MM.1S (cell line): ENCODE measurements at regions not wholly inside any gene's neighbourhood (a gene's known extent, or its start where the extent isn't known, plus 50 kb on each side); places are given as distances from the start of the nearest gene placed in this dataset.

ENCODE experiments used
- CTCF ChIP-seq: fragments of 300-600 bp; sonication (generic); IDR thresholded peaks from 2 replicates; pipeline ENCODE4 v1.5.1; 2016; ENCODE audit warnings: antibody characterized with exemption, low read length, mixed read lengths
- EZH2 ChIP-seq: fragments of 300-600 bp; sonication (generic); optimal IDR thresholded peaks from 2 replicates; pipeline ENCODE3; 2017; ENCODE audit warnings: low read depth, mild to moderate bottlenecking, antibody characterized with exemption, low read length, mixed read lengths

DNA sequence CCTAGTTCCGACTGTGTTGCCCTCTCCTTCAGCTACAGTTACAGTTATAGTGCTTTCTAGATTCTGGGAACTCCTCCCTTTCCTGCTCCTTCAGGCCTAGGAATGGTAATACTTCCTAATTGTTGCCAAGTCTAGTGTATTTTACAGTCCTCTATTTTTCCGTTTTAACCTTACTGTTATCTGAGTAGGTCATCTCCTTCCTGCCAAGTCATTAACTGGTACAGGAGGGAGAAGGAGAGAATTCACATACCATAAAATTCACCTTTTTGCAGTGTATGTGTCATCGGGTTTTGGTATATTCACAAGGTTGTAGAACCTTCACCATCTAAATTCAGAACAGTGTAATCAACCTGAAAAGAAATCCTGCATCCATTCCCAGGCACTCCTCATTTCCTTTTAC lies 335.4 kb upstream of the MEF2C start:
- TF ChIP-seq CTCF = no peak
- no peak for TF ChIP-seq EZH2
